ENCODE measurements at regions not wholly inside any gene's neighbourhood (a gene's known extent, or its start where the extent isn't known, plus 50 kb on each side); places are given as distances from the start of the nearest gene placed in this dataset.

DNA sequence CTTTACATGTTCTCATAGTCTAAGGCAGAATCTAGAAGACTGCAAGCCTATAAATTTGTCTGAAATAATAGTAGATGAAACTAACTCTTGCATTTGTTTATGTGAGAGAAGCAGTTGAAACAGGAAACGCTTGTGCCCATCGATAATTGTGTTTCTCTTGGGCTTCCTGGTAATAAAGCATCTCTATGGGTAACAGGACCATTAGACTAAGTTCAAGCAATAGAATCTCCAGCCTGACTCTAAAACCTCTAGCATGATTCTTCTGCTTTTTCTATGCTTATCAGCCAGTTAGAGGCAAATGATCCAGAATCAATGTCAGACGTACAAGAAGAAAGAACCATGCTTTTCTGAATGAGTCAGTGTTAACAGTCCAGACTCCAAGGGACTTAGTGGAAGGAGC lies 1734.4 kb downstream of the LRRC4C start:
- TF ChIP-seq POLR2A (IDR thresholded peaks at IDR 0.05) (no peak), EP300 (IDR thresholded peaks at IDR 0.05) (no peak)
- TF ChIP-seq, protein P1, sequence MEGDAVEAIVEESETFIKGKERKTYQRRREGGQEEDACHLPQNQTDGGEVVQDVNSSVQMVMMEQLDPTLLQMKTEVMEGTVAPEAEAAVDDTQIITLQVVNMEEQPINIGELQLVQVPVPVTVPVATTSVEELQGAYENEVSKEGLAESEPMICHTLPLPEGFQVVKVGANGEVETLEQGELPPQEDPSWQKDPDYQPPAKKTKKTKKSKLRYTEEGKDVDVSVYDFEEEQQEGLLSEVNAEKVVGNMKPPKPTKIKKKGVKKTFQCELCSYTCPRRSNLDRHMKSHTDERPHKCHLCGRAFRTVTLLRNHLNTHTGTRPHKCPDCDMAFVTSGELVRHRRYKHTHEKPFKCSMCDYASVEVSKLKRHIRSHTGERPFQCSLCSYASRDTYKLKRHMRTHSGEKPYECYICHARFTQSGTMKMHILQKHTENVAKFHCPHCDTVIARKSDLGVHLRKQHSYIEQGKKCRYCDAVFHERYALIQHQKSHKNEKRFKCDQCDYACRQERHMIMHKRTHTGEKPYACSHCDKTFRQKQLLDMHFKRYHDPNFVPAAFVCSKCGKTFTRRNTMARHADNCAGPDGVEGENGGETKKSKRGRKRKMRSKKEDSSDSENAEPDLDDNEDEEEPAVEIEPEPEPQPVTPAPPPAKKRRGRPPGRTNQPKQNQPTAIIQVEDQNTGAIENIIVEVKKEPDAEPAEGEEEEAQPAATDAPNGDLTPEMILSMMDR (IDR thresholded peaks at IDR 0.05), result no peak
